SIG-M5 treated with dmso at 0.1 percent for 504 hours (cell line): ENCODE measurements at regions not wholly inside any gene's neighbourhood (a gene's known extent, or its start where the extent isn't known, plus 50 kb on each side); places are given as distances from the start of the nearest gene placed in this dataset.
"Not testable (repeated sequence)": the region's sequence is repeated elsewhere in the genome, so short reads cannot be mapped to it uniquely, and the experiment has no call there.

Source experiments
- DNase-seq: peaks from one replicate; lab custom pipeline; 2025; ENCODE audit not compliant: unreplicated experiment; lab: John Stamatoyannopoulos, UW

- no peak for DNase-seq
Measured at GRCh38 chr14:30218907-30219306, 291.3 kb upstream of the PRKD1 start.

GRCh38 chr14:30221546-30221945 is 293.9 kb upstream of the PRKD1 start:
- DNase-seq: no peak

- DNase-seq: peak; percentile 3
Measured at GRCh38 chr14:30223385-30223785, 295.7 kb upstream of the PRKD1 start.

GRCh38 chr14:30223966-30224365 is 296.3 kb upstream of the PRKD1 start:
- no peak for DNase-seq

- no peak for DNase-seq
Measured at GRCh38 chr14:30225176-30225575, 297.5 kb upstream of the PRKD1 start.

- no peak for DNase-seq
Measured at GRCh38 chr14:30227436-30227835, 299.8 kb upstream of the PRKD1 start.

GRCh38 chr14:30227876-30228275 is 300.2 kb upstream of the PRKD1 start:
- no peak for DNase-seq

GRCh38 chr14:30230719-30231118 is 303.1 kb upstream of the PRKD1 start:
- DNase-seq: no peak

- no peak for DNase-seq
Measured at GRCh38 chr14:30234966-30235365, 307.3 kb upstream of the PRKD1 start.

- no peak for DNase-seq
Measured at GRCh38 chr14:30235485-30235884, 307.8 kb upstream of the PRKD1 start.

GRCh38 chr14:30238936-30239335 is 311.3 kb upstream of the PRKD1 start:
- no peak for DNase-seq

- DNase-seq: no peak
Measured at GRCh38 chr14:30240018-30240417, 312.4 kb upstream of the PRKD1 start.

GRCh38 chr14:30240685-30241084 is 313.0 kb upstream of the PRKD1 start:
- no peak for DNase-seq

- DNase-seq: no peak
Measured at GRCh38 chr14:30242744-30243143, 315.1 kb upstream of the PRKD1 start.

GRCh38 chr14:30243207-30243606 is 315.6 kb upstream of the PRKD1 start:
- DNase-seq: no peak

GRCh38 chr14:30243805-30244204 is 315.2 kb upstream of the G2E3 start:
- no peak for DNase-seq

- not testable (repeated sequence) for DNase-seq
Measured at GRCh38 chr14:30244348-30244747, 314.6 kb upstream of the G2E3 start.

- no peak for DNase-seq
Measured at GRCh38 chr14:30251017-30251416, 307.9 kb upstream of the G2E3 start.

GRCh38 chr14:30251557-30252100 is 307.3 kb upstream of the G2E3 start:
- DNase-seq: no peak

- no peak for DNase-seq
Measured at GRCh38 chr14:30252151-30252550, 306.8 kb upstream of the G2E3 start.

- no peak for DNase-seq
Measured at GRCh38 chr14:30252783-30253674, 305.9 kb upstream of the G2E3 start.

- DNase-seq: no peak
Measured at GRCh38 chr14:30256627-30257026, 302.3 kb upstream of the G2E3 start.
